ENCODE measurements at regions not wholly inside any gene's neighbourhood (a gene's known extent, or its start where the extent isn't known, plus 50 kb on each side); places are given as distances from the start of the nearest gene placed in this dataset.

GRCh38 chr17:33352526-33352925 lies 59.4 kb upstream of the ASIC2 start:
- in situ Hi-C loops (cut with HindIII; ENCODE audit: low sequenced_read_pairs) = no loop called here

- in situ Hi-C loops (cut with HindIII; ENCODE audit: low sequenced_read_pairs) = no loop called here
Observed at GRCh38 chr17:33356266-33356665, 63.2 kb upstream of the ASIC2 start.

GRCh38 chr17:33363475-33363874 lies 70.4 kb upstream of the ASIC2 start:
- in situ Hi-C loops (cut with HindIII; ENCODE audit: low sequenced_read_pairs) = no loop called here

DNA sequence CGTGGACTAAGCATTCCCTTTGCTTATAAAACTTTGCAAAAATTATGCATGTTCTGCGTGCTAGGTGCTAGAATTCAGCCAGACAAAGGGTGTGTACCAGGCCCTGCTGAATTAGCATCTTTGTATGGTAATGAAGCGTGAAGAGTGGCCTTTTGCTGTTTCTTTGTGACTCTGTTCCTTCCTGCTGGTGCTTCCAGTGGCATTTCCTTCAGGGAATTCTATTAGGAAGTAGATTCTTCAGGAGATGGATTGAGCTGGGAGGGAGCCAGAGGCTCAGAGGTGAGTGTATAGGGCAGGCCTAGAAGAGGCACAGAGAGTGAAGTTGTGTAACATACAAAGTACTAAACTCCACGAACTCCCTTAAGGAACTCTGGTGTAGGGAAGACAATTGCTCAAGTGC lies 73.9 kb upstream of the ASIC2 start:
- in situ Hi-C loops (cut with HindIII; ENCODE audit: low sequenced_read_pairs) = no loop called here

- in situ Hi-C loops (cut with HindIII; ENCODE audit: low sequenced_read_pairs) = no loop called here
Observed at GRCh38 chr17:33369149-33369548, 76.1 kb upstream of the ASIC2 start.

DNA sequence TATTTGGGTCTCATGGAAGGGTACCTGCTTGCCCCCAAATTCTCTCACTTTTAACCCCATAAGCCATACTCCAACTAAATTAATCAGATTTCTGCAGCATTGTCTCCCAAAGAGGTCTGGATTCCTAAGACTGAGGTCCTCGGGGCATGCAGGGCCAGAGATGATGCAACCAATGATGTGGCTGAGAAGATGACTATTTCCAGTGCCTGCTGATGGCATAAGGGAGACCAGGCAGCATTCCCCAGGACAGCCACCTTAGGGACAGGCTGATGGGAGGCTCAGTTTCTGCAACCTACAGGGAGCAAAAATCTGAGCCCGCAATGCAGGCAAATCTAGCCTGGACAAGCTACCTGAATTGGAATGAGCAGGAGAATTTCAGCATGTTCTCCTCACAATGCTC lies 76.8 kb upstream of the ASIC2 start:
- in situ Hi-C loops (cut with HindIII; ENCODE audit: low sequenced_read_pairs) = no loop called here

GRCh38 chr17:33370401-33370800 lies 77.3 kb upstream of the ASIC2 start:
- in situ Hi-C loops (cut with HindIII; ENCODE audit: low sequenced_read_pairs) = no loop called here

- in situ Hi-C loops (cut with HindIII; ENCODE audit: low sequenced_read_pairs) = no loop called here
Observed at GRCh38 chr17:33371377-33371776, 78.3 kb upstream of the ASIC2 start.

GRCh38 chr17:33373273-33373672 lies 80.2 kb upstream of the ASIC2 start:
- in situ Hi-C loops (cut with HindIII; ENCODE audit: low sequenced_read_pairs) = no loop called here

DNA sequence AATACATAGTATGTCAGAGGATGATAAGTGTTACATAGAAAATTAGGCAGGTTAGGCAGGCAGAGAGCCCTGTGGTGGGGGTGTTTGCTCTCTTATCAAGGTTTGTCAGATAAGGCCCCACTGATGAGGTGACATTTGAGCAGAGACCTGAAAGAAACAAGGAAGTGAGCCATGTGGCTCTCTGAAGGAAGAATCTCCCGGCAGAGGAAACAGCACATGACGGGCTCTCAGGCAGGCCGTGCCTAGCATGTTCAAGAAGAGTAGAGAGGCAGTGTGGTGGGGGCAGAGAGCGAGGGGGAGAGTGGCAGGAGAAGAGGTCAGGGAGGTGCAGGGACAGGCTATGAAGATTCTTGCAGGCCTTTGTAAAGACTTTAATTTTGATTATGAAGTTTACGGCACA lies 82.0 kb upstream of the ASIC2 start:
- in situ Hi-C loops (cut with HindIII; ENCODE audit: low sequenced_read_pairs) = no loop called here

DNA sequence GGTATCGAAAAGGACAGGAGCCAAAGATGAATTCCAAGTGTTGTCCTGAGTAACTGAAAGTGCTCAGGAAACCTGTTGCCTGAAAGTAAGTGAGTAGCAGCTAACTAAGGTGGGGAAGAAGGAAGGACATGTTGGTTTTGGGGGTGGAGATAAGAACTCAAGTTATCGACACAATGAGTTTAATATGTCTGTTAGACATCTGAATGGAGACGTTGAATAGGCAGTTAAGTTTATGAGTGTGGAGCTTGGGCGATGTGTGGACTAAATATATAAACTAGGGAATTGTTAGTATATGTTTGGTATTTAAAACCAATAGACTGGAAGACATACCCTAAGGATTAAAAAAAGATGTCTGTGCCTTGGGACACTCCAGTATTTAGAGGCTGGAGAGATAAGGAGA lies 82.7 kb upstream of the ASIC2 start:
- in situ Hi-C loops (cut with HindIII; ENCODE audit: low sequenced_read_pairs) = no loop called here

DNA sequence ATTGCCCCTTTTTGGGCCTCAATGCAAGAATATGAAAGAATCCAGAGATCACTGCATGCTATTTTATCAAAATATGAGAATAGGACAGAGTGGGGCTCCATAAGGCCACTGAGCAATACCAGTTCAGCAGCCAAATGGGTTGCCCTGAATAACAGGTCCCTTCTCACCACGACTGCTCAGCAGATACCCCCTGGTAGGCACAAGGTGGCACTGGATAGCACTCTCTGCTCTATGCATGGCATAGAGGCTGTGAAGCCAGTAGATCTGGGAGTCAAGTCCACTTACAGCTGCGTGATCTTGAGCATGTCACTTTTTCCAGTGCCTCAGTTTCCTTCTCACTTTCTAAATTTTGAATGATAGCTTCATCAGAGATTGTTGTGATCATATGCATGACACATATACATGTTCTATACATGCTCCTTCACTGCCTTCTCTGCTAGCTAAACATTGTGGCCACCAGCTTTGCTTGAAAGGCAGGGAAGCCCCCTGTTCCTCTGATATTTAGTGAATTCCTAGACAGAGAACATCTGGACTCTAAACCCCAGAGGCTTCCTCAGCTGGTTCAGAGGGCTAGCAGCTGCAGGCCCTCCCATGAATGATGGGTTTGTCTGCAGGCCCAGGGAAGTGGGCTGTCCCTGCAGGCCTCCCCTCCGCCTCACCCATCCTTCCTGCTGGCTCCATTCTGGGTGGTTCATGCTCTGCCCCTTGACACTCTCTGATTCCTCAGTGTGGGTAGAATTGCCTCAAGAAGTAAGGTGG lies 84.9 kb upstream of the ASIC2 start:
- in situ Hi-C loops (cut with HindIII; ENCODE audit: low sequenced_read_pairs) = no loop called here

GRCh38 chr17:33381201-33381600 lies 88.1 kb upstream of the ASIC2 start:
- in situ Hi-C loops (cut with HindIII; ENCODE audit: low sequenced_read_pairs) = no loop called here

DNA sequence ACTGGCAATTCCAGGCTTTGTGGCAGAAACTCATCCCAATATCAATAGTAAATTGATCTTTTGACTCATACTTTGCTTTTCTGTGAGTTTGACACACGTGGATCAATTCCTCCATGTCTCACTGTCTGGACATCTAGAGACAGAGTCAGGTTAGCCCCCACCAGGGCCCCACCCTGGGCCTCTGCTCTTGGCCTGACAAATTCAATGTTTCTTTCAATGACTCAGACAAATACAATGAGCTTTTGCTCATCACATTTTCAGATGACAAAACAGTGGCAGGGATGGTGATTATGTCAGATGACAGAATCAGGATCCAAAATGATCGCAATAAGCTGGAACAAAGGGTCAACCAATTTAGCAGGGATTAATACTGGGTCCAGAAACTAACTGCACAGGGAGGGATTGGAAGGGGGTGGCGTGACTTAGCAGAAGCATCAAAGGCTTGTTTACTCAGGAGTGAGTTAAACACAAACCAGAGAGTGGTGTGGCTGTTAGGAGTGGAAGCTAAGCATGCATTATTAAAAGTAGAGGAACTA lies 90.5 kb upstream of the ASIC2 start:
- in situ Hi-C loops (cut with HindIII; ENCODE audit: low sequenced_read_pairs) = no loop called here

DNA sequence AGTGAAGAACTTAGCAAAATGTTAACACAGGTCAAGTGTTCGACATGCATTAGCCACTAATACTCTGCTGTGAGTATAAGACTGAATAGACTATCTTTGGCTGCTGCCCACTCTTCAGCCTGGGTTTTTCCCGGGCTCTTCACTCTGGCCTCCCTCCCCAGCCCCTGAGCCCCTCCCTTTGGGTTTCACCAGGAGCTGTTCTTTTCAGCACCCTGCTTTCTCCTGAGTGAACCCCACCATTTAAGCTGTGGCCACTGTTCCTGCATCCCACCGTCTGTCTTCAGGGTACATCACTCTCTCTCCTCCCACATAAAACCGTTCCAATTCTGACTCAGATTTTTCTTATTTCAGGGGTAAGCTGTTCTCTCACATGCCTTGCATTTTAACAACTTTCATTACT lies 92.0 kb upstream of the ASIC2 start:
- in situ Hi-C loops (cut with HindIII; ENCODE audit: low sequenced_read_pairs) = no loop called here

- in situ Hi-C loops (cut with HindIII; ENCODE audit: low sequenced_read_pairs) = no loop called here
Observed at GRCh38 chr17:33385713-33386112, 92.6 kb upstream of the ASIC2 start.

DNA sequence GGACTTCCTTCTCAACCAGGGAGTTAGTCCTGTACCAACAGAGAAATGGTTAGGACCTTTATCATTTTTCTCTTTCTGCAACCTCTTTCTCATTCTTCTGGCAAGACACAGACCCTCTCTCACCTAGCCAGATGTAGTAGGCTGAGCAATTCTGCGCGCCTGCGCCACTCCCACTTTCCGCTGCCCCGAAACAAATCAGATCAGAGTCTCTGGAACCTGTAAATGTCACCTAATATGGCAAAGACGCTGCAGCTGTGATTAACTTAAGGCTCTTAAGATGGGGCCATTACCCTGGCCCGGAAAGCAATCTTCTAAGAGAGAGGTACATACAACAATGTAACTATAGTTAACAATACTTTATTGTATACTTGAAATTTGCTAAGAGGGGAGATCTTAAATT lies 94.3 kb upstream of the ASIC2 start:
- in situ Hi-C loops (cut with HindIII; ENCODE audit: low sequenced_read_pairs) = no loop called here

- in situ Hi-C loops (cut with HindIII; ENCODE audit: low sequenced_read_pairs) = no loop called here
Observed at GRCh38 chr17:33389504-33390135, 96.5 kb upstream of the ASIC2 start.

- in situ Hi-C loops (cut with HindIII; ENCODE audit: low sequenced_read_pairs) = no loop called here
Observed at GRCh38 chr17:33390479-33391176, 97.5 kb upstream of the ASIC2 start.

- in situ Hi-C loops (cut with HindIII; ENCODE audit: low sequenced_read_pairs) = no loop called here
Observed at GRCh38 chr17:33396818-33397217, 103.7 kb upstream of the ASIC2 start.

GRCh38 chr17:33398386-33398785 lies 105.3 kb upstream of the ASIC2 start:
- in situ Hi-C loops (cut with HindIII; ENCODE audit: low sequenced_read_pairs) = no loop called here

- in situ Hi-C loops (cut with HindIII; ENCODE audit: low sequenced_read_pairs) = no loop called here
Observed at GRCh38 chr17:33401249-33401648, 108.2 kb upstream of the ASIC2 start.
